Thoracic aorta (tissue), 2 donors: ENCODE measurements at regions not wholly inside any gene's neighbourhood (a gene's known extent, or its start where the extent isn't known, plus 50 kb on each side); places are given as distances from the start of the nearest gene placed in this dataset.

Source experiments
- ATAC-seq: fragments of 150-250 bp; one replicate; pipeline ENCODE4 v1.8.0; 2017; ENCODE audit warnings: low read depth; ENCODE audit not compliant: insufficient number of reproducible peaks, low FRiP score
- DNase-seq: peaks from one replicate; pipeline ENCODE4 v3.0.0-alpha.2; 2020; ENCODE audit warnings: low spot score
- H3K27ac ChIP-seq, 2 donors: fragments of 200-600 bp; sonication (generic); 1 replicate in 1 of 2; 2 replicates in 1 of 2; pipeline ENCODE4 v1.5.1; 2016; ENCODE audit warnings: mild to moderate bottlenecking in 2 of 2, moderate library complexity in 2 of 2
- H3K27me3 ChIP-seq: fragments of 200-600 bp; sonication (generic); replicated peaks from 2 replicates; pipeline ENCODE4 v1.6.0; 2016; ENCODE audit warnings: mild to moderate bottlenecking; ENCODE audit not compliant: insufficient read depth
- H3K36me3 ChIP-seq: fragments of 200-600 bp; sonication (generic); one replicate; pipeline ENCODE4 v1.5.1; 2016
- H3K4me1 ChIP-seq, 2 donors: fragments of 200-600 bp; sonication (generic); 1 replicate in 1 of 2; 2 replicates in 1 of 2; pipeline versions ENCODE4 v1.5.1 to v1.6.0; 2016; ENCODE audit warnings: low read depth in 2 of 2, mild to moderate bottlenecking in 1 of 2; ENCODE audit not compliant: control insufficient read depth in 1 of 2
- H3K4me3 ChIP-seq: fragments of 200-600 bp; sonication (generic); 2 replicates; pipeline ENCODE4 v1.5.1; 2016; ENCODE audit warnings: mild to moderate bottlenecking
- H3K9me3 ChIP-seq: fragments of 200-600 bp; sonication (generic); 2 replicates; pipeline ENCODE4 v1.5.1; 2016
- CTCF ChIP-seq: fragments of 200-600 bp; sonication (generic); IDR thresholded peaks from one replicate; pipeline ENCODE4 v1.5.1; 2019; ENCODE audit warnings: antibody characterized with exemption

GRCh38 chr5:163660486-163660885 is 155.1 kb downstream of the MAT2B start:
- Histone ChIP-seq H3K4me3 (no peak overlapping the region), H3K4me1 (no peaks in the 10 kb centered on the region), H3K27ac (no peak overlapping the region), H3K27me3 (no peaks in the 10 kb centered on the region), H3K9me3 (no peaks in the 10 kb centered on the region), H3K36me3 (no peaks in the 10 kb centered on the region)
- no peak for ATAC-seq
- no peak for TF ChIP-seq CTCF
- no peak for DNase-seq

GRCh38 chr5:163661360-163661759 is 155.9 kb downstream of the MAT2B start:
- DNase-seq (no peak), ATAC-seq (no peak)
- Histone ChIP-seq H3K27me3 (no peaks in the 10 kb centered on the region), H3K9me3 (no peaks in the 10 kb centered on the region), H3K27ac (no peak overlapping the region), H3K36me3 (no peaks in the 10 kb centered on the region), H3K4me1 (no peaks in the 10 kb centered on the region), H3K4me3 (no peak overlapping the region)
- no peak for TF ChIP-seq CTCF

GRCh38 chr5:163670036-163670435 is 164.6 kb downstream of the MAT2B start:
- Histone ChIP-seq H3K4me3 (no peak overlapping the region), H3K27me3 (no peaks in the 10 kb centered on the region), H3K27ac (no peak overlapping the region), H3K4me1 (no peaks in the 10 kb centered on the region), H3K36me3 (no peaks in the 10 kb centered on the region), H3K9me3 (no peaks in the 10 kb centered on the region)
- TF ChIP-seq CTCF: no peak
- no peak for ATAC-seq
- no peak for DNase-seq

- Histone ChIP-seq H3K4me3 (no peak overlapping the region), H3K9me3 (no peaks in the 10 kb centered on the region), H3K36me3 (no peaks in the 10 kb centered on the region), H3K27ac (no peak overlapping the region), H3K4me1 (no peaks in the 10 kb centered on the region), H3K27me3 (no peaks in the 10 kb centered on the region)
- ATAC-seq: no peak
- no peak for TF ChIP-seq CTCF
- no peak for DNase-seq
Observed at GRCh38 chr5:163677092-163677491, 171.7 kb downstream of the MAT2B start.

- ATAC-seq: no peak
- Histone ChIP-seq H3K36me3 (no peaks in the 10 kb centered on the region), H3K4me1 (no peaks in the 10 kb centered on the region), H3K4me3 (no peak overlapping the region), H3K9me3 (no peaks in the 10 kb centered on the region), H3K27me3 (no peaks in the 10 kb centered on the region), H3K27ac (no peak overlapping the region)
- no peak for TF ChIP-seq CTCF
- no peak for DNase-seq
Observed at GRCh38 chr5:163682234-163682633, 176.8 kb downstream of the MAT2B start.
